ENCODE measurements at regions not wholly inside any gene's neighbourhood (a gene's known extent, or its start where the extent isn't known, plus 50 kb on each side); places are given as distances from the start of the nearest gene placed in this dataset.

- no peak overlapping the region for H4K91ac ChIP-seq (replicated peaks; ENCODE audit: insufficient read length, low read length)
- ChIA-PET CTCF (ENCODE audit: partially characterized antibody) (interaction anchor here (0.5 to 1.2 kb wide), 3 partner anchors 18 to 459 kb away, joined by 3 to 4 read pairs (median 3); no protein-coding TSS in a partner anchor), POLR2A (ENCODE audit: partially characterized antibody) (interaction anchor here (1.6 kb wide), 1 partner anchor 24 kb away, joined by 3 read pairs; no protein-coding TSS in a partner anchor)
- no peak overlapping the region for H3K4me2 ChIP-seq (ENCODE audit: insufficient read depth in 1 of 2, low read depth in 2 of 2, low read length in 2 of 2)
- TF ChIP-seq POLR2A (IDR thresholded peaks at IDR 0.05; ENCODE audit: control extremely low read depth in 1 of 2, low read depth in 2 of 2, low read length in 2 of 2) (no peak), KDM5A (IDR thresholded peaks at IDR 0.05; ENCODE audit: low read length) (no peak), MAX (IDR thresholded peaks at IDR 0.05) (no peak), CHD1 (IDR thresholded peaks at IDR 0.05; ENCODE audit: low read depth, low read length) (no peak), BCL11A (IDR thresholded peaks at IDR 0.05; ENCODE audit: low read depth in 2 of 2, low read length in 2 of 2) (no peak), SIRT6 (IDR thresholded peaks at IDR 0.05; ENCODE audit: low read length) (no peak), TBP (IDR thresholded peaks at IDR 0.05; ENCODE audit: low read depth, low read length) (no peak), USF2 (IDR thresholded peaks at IDR 0.05; ENCODE audit: low read length) (no peak), CEBPB (IDR thresholded peaks at IDR 0.05; ENCODE audit: low read depth, low read length) (no peak)
- H3K4ac ChIP-seq (replicated peaks; ENCODE audit: insufficient read length, low read depth, low read length): no peak overlapping the region
- no peak overlapping the region for H3K23ac ChIP-seq (ENCODE audit: insufficient read length)
- FAIRE-seq (no peak), DNase-seq (ENCODE audit: low read depth in 1 of 2, low spot score in 2 of 2) (no peak)
- H3K18ac ChIP-seq (ENCODE audit: extremely low read depth, low read length): no peak overlapping the region
- no peaks in the 10 kb centered on the region for H3K79me2 ChIP-seq (ENCODE audit: control insufficient read depth in 1 of 2, insufficient read depth in 2 of 2, low read length in 2 of 2)
- no peak overlapping the region for H3K9ac ChIP-seq (replicated peaks in 1 of 4; ENCODE audit: extremely low read depth in 1 of 4, low read depth in 3 of 4, low read length in 3 of 4)
- H3K36me3 ChIP-seq (ENCODE audit: control insufficient read depth in 2 of 4, insufficient read depth in 4 of 4, low read length in 3 of 4): no peaks in the 10 kb centered on the region
- WGBS, 2 experiments (ENCODE audit: extremely low coverage in 1 of 2, insufficient coverage in 1 of 2, insufficient read length in 1 of 2, insufficient replicate concordance in 2 of 2, low coverage in 1 of 2, low lambda C conversion rate in 2 of 2, missing lambda C conversion rate in 1 of 2): 84% methylated on average over 3 of the region's 3 CpGs; no CpG with 5 or more reads in 1 of the 2 experiments
- H2BK20ac ChIP-seq (ENCODE audit: low read length): no peak overlapping the region
- peaks cover 0 to 8% (median 5%) of the 10 kb centered on the region in 4 experiments; a peak in 5 of 7 replicates for H3K4me1 ChIP-seq (replicated peaks in 1 of 4; ENCODE audit: control insufficient read depth in 3 of 4, insufficient read depth in 4 of 4, low read length in 3 of 4)
- H3K9me3 ChIP-seq (ENCODE audit: insufficient read depth in 2 of 2, low read depth in 1 of 2, low read length in 1 of 2): no peaks in the 10 kb centered on the region
- H4K8ac ChIP-seq (ENCODE audit: extremely low read depth, insufficient read depth, low read length): no peak overlapping the region
- no peaks in the 10 kb centered on the region for H4K20me1 ChIP-seq (replicated peaks in 1 of 2; ENCODE audit: control insufficient read depth in 1 of 2, insufficient read depth in 2 of 2, low read length in 2 of 2)
- H3K4me3 ChIP-seq (ENCODE audit: extremely low read depth in 1 of 4, insufficient read depth in 2 of 4, low read depth in 3 of 4, low read length in 4 of 4): no peak overlapping the region
- no peak overlapping the region for H4K5ac ChIP-seq (ENCODE audit: insufficient read length, low read depth, low read length)
- H2BK120ac ChIP-seq (replicated peaks; ENCODE audit: low read depth, low read length): no peak overlapping the region
- H2AK5ac ChIP-seq (ENCODE audit: low read depth, low read length): no peak overlapping the region
- H2AFZ ChIP-seq (ENCODE audit: low read length): peak overlapping the region; percentile 65; the same call in 1 of the 2 replicates
- H2BK5ac ChIP-seq (ENCODE audit: low read depth, low read length): peak overlapping the region; percentile 31; the same call in 1 of the 2 replicates
- no peak overlapping the region for H3K56ac ChIP-seq (replicated peaks; ENCODE audit: insufficient read length, low read depth, low read length)
- H3K27me3 ChIP-seq (replicated peaks in 1 of 4; ENCODE audit: control insufficient read depth in 3 of 4, extremely low read depth in 1 of 4, insufficient read depth in 3 of 4, low read length in 3 of 4): no peaks in the 10 kb centered on the region
- no peaks in the 10 kb centered on the region for H3K79me1 ChIP-seq (ENCODE audit: low read depth, low read length)
- no peaks in the 10 kb centered on the region for H3K23me2 ChIP-seq (ENCODE audit: low read depth, low read length)
- H2BK12ac ChIP-seq (ENCODE audit: low read depth, low read length): no peak overlapping the region; the same call in 1 of the 2 replicates
- no peak overlapping the region for H3K14ac ChIP-seq (ENCODE audit: insufficient read length)
- no peak overlapping the region for H3K27ac ChIP-seq (ENCODE audit: low read depth, low read length)
- peak overlapping the region; percentile 10; the same call in 1 of the 2 replicates for H2BK15ac ChIP-seq (ENCODE audit: low read length)
Measured at GRCh38 chr6:134376785-134377184, 58.9 kb upstream of the SGK1 start.
